ENCODE measurements at regions not wholly inside any gene's neighbourhood (a gene's known extent, or its start where the extent isn't known, plus 50 kb on each side); places are given as distances from the start of the nearest gene placed in this dataset.
"Not testable (repeated sequence)": the region's sequence is repeated elsewhere in the genome, so short reads cannot be mapped to it uniquely, and the experiment has no call there.

- Mint-ChIP-seq H3K9me3 (no peaks in the 10 kb centered on the region), H3K36me3 (ENCODE audit: insufficient read depth) (no peaks in the 10 kb centered on the region), H3K27me3 (peaks cover 0 to 6% of the 10 kb centered on the region in 2 donors), H3K4me3 (no peak overlapping the region), H3K27ac (no peak overlapping the region), H3K4me1 (ENCODE audit: low read depth in 2 of 2) (no peaks in the 10 kb centered on the region)
- DNase-seq (no peak), ATAC-seq (replicated peaks) (no peak)
These were observed 123.8 kb upstream of the VLDLR start for GRCh38 chr9:2497666-2498400.

GRCh38 chr9:2502210-2502609 is 119.4 kb upstream of the VLDLR start:
- ATAC-seq (replicated peaks) = no peak

GRCh38 chr9:2502760-2503159 is 118.8 kb upstream of the VLDLR start:
- H3K27me3 Mint-ChIP-seq = no peaks in the 10 kb centered on the region
- H3K9me3 Mint-ChIP-seq = no peaks in the 10 kb centered on the region
- H3K4me3 Mint-ChIP-seq = no peak overlapping the region
- H3K4me1 Mint-ChIP-seq (ENCODE audit: low read depth in 2 of 2) = peaks cover 0 to 4% of the 10 kb centered on the region in 2 donors
- ATAC-seq (replicated peaks) (no peak), DNase-seq (no peak)
- no peak overlapping the region for H3K27ac Mint-ChIP-seq
- no peaks in the 10 kb centered on the region for H3K36me3 Mint-ChIP-seq (ENCODE audit: insufficient read depth)

More at GRCh38 chr9:2502210-2502609, 119.4 kb upstream of the VLDLR start:
- DNase-seq = no peak
- H3K36me3 Mint-ChIP-seq (ENCODE audit: insufficient read depth) = no peaks in the 10 kb centered on the region
- H3K9me3 Mint-ChIP-seq = no peaks in the 10 kb centered on the region
- no peak overlapping the region for H3K27ac Mint-ChIP-seq
- H3K4me1 Mint-ChIP-seq (ENCODE audit: low read depth in 2 of 2) = peaks cover 0 to 4% of the 10 kb centered on the region in 2 donors
- H3K27me3 Mint-ChIP-seq = no peaks in the 10 kb centered on the region
- H3K4me3 Mint-ChIP-seq = no peak overlapping the region

GRCh38 chr9:2506321-2506720 is 115.3 kb upstream of the VLDLR start:
- Mint-ChIP-seq H3K36me3 (ENCODE audit: insufficient read depth) (no peaks in the 10 kb centered on the region), H3K4me1 (ENCODE audit: low read depth in 2 of 2) (peaks cover 0 to 4% of the 10 kb centered on the region in 2 donors), H3K9me3 (no peaks in the 10 kb centered on the region), H3K27ac (no peak overlapping the region), H3K4me3 (no peak overlapping the region), H3K27me3 (peaks cover 0 to 8% of the 10 kb centered on the region in 2 donors)
- ATAC-seq (replicated peaks) = no peak
- no peak for DNase-seq

GRCh38 chr9:2523591-2523990 is 98.0 kb upstream of the VLDLR start:
- DNase-seq = no peak
- peaks cover 3 to 17% of the 10 kb centered on the region in 2 donors for H3K9me3 Mint-ChIP-seq
- no peak overlapping the region for H3K4me3 Mint-ChIP-seq
- H3K4me1 Mint-ChIP-seq (ENCODE audit: low read depth in 2 of 2) = no peaks in the 10 kb centered on the region
- no peaks in the 10 kb centered on the region for H3K36me3 Mint-ChIP-seq (ENCODE audit: insufficient read depth)
- H3K27ac Mint-ChIP-seq = no peak overlapping the region
- peaks cover 15 to 38% of the 10 kb centered on the region in 2 donors for H3K27me3 Mint-ChIP-seq
- ATAC-seq (replicated peaks) = no peak

GRCh38 chr9:2524601-2525000 is 97.0 kb upstream of the VLDLR start:
- no peak overlapping the region for H3K4me3 Mint-ChIP-seq
- DNase-seq = no peak
- H3K9me3 Mint-ChIP-seq = peaks cover 0 to 7% of the 10 kb centered on the region in 2 donors
- no peak for ATAC-seq (replicated peaks)
- H3K27me3 Mint-ChIP-seq = peaks cover 10 to 38% of the 10 kb centered on the region in 2 donors
- no peaks in the 10 kb centered on the region for H3K36me3 Mint-ChIP-seq (ENCODE audit: insufficient read depth)
- no peak overlapping the region for H3K27ac Mint-ChIP-seq
- H3K4me1 Mint-ChIP-seq (ENCODE audit: low read depth in 2 of 2) = no peaks in the 10 kb centered on the region

- H3K36me3 Mint-ChIP-seq (ENCODE audit: insufficient read depth) = no peaks in the 10 kb centered on the region
- ATAC-seq (replicated peaks) = no peak
- peaks cover 10 to 34% of the 10 kb centered on the region in 2 donors for H3K27me3 Mint-ChIP-seq
- no peak overlapping the region for H3K27ac Mint-ChIP-seq
- no peak overlapping the region for H3K4me3 Mint-ChIP-seq
- no peaks in the 10 kb centered on the region for H3K4me1 Mint-ChIP-seq (ENCODE audit: low read depth in 2 of 2)
- no peak for DNase-seq
- peaks cover 0 to 3% of the 10 kb centered on the region in 2 donors for H3K9me3 Mint-ChIP-seq
These were observed 96.4 kb upstream of the VLDLR start for GRCh38 chr9:2525147-2525546.

- H3K27ac Mint-ChIP-seq = no peak overlapping the region
- ATAC-seq (replicated peaks) = no peak
- no peak for DNase-seq
These were observed 95.3 kb upstream of the VLDLR start for GRCh38 chr9:2526071-2526828.

GRCh38 chr9:2531481-2531880 is 90.1 kb upstream of the VLDLR start:
- H3K27ac Mint-ChIP-seq = no peak overlapping the region
- peaks cover 6 to 18% of the 10 kb centered on the region in 2 donors for H3K27me3 Mint-ChIP-seq
- no peaks in the 10 kb centered on the region for H3K36me3 Mint-ChIP-seq (ENCODE audit: insufficient read depth)
- DNase-seq (no peak), ATAC-seq (replicated peaks) (no peak)
- no peak overlapping the region for H3K4me3 Mint-ChIP-seq
- H3K9me3 Mint-ChIP-seq = no peaks in the 10 kb centered on the region
- no peaks in the 10 kb centered on the region for H3K4me1 Mint-ChIP-seq (ENCODE audit: low read depth in 2 of 2)

More at GRCh38 chr9:2526071-2526828, 95.3 kb upstream of the VLDLR start:
- Mint-ChIP-seq H3K4me1 (ENCODE audit: low read depth in 2 of 2) (no peaks in the 10 kb centered on the region), H3K9me3 (no peaks in the 10 kb centered on the region), H3K4me3 (no peak overlapping the region), H3K36me3 (ENCODE audit: insufficient read depth) (no peaks in the 10 kb centered on the region), H3K27me3 (peaks cover 10 to 27% of the 10 kb centered on the region in 2 donors)

GRCh38 chr9:2536511-2536910 is 85.1 kb upstream of the VLDLR start:
- H3K36me3 Mint-ChIP-seq (ENCODE audit: insufficient read depth) = no peaks in the 10 kb centered on the region
- ATAC-seq (replicated peaks) = no peak
- H3K27ac Mint-ChIP-seq = no peak overlapping the region
- H3K9me3 Mint-ChIP-seq = no peaks in the 10 kb centered on the region
- H3K4me3 Mint-ChIP-seq = no peak overlapping the region
- no peak for DNase-seq
- H3K4me1 Mint-ChIP-seq (ENCODE audit: low read depth in 2 of 2) = no peaks in the 10 kb centered on the region
- peaks cover 5 to 12% of the 10 kb centered on the region in 2 donors for H3K27me3 Mint-ChIP-seq

- Mint-ChIP-seq H3K9me3 (peaks cover 0 to 3% of the 10 kb centered on the region in 2 donors), H3K27ac (no peak overlapping the region), H3K4me3 (no peak overlapping the region), H3K36me3 (ENCODE audit: insufficient read depth) (no peaks in the 10 kb centered on the region), H3K27me3 (peaks cover 21 to 27% of the 10 kb centered on the region in 2 donors), H3K4me1 (ENCODE audit: low read depth in 2 of 2) (no peaks in the 10 kb centered on the region)
- ATAC-seq (replicated peaks) (no peak), DNase-seq (no peak)
These were observed 75.6 kb upstream of the VLDLR start for GRCh38 chr9:2545881-2546490.

GRCh38 chr9:2555899-2556600 is 65.5 kb upstream of the VLDLR start:
- H3K9me3 Mint-ChIP-seq; DNase-seq; H3K36me3 Mint-ChIP-seq (ENCODE audit: insufficient read depth): not testable (repeated sequence)

GRCh38 chr9:2557693-2558092 is 63.9 kb upstream of the VLDLR start:
- no peak overlapping the region for H3K4me3 Mint-ChIP-seq
- H3K36me3 Mint-ChIP-seq (ENCODE audit: insufficient read depth) = peaks cover 3% of the 10 kb centered on the region
- ATAC-seq (replicated peaks) = no peak
- no peak overlapping the region for H3K27ac Mint-ChIP-seq
- no peaks in the 10 kb centered on the region for H3K27me3 Mint-ChIP-seq
- H3K9me3 Mint-ChIP-seq = peaks cover 4 to 7% of the 10 kb centered on the region in 2 donors
- no peaks in the 10 kb centered on the region for H3K4me1 Mint-ChIP-seq (ENCODE audit: low read depth in 2 of 2)
- DNase-seq = no peak

More at GRCh38 chr9:2555899-2556600, 65.5 kb upstream of the VLDLR start:
- H3K4me3 Mint-ChIP-seq; ATAC-seq (replicated peaks); H3K27me3 Mint-ChIP-seq; H3K27ac Mint-ChIP-seq; H3K4me1 Mint-ChIP-seq (ENCODE audit: low read depth in 2 of 2): not testable (repeated sequence)
